Gastroesophageal sphincter (tissue), 3 donors: ENCODE measurements at regions not wholly inside any gene's neighbourhood (a gene's known extent, or its start where the extent isn't known, plus 50 kb on each side); places are given as distances from the start of the nearest gene placed in this dataset.

Source experiments
- EP300 ChIP-seq: sonication (generic); formaldehyde crosslinking; IDR thresholded peaks from one replicate; pipeline ENCODE4 v1.6.1; 2017; ENCODE audit warnings: antibody characterized with exemption, mild to moderate bottlenecking
- POLR2A ChIP-seq, 2 donors: fragments of 450-650 bp; IDR thresholded peaks; one replicate each; pipeline ENCODE4 v1.6.1; 2017; ENCODE audit warnings: antibody characterized with exemption in 2 of 2, mild to moderate bottlenecking in 2 of 2, moderate library complexity in 1 of 2
- TF ChIP-seq, protein P1 (sequence below), 4 experiments: fragments of 200-600 bp in 2 of 4; fragments of 450-650 bp in 2 of 4; sonication (generic) in 1 of 4; IDR thresholded peaks; one replicate each; pipeline ENCODE4 v1.5.1; 2017 to 2019; ENCODE audit warnings: antibody characterized with exemption in 4 of 4, mild to moderate bottlenecking in 2 of 4, moderate library complexity in 2 of 4

DNA sequence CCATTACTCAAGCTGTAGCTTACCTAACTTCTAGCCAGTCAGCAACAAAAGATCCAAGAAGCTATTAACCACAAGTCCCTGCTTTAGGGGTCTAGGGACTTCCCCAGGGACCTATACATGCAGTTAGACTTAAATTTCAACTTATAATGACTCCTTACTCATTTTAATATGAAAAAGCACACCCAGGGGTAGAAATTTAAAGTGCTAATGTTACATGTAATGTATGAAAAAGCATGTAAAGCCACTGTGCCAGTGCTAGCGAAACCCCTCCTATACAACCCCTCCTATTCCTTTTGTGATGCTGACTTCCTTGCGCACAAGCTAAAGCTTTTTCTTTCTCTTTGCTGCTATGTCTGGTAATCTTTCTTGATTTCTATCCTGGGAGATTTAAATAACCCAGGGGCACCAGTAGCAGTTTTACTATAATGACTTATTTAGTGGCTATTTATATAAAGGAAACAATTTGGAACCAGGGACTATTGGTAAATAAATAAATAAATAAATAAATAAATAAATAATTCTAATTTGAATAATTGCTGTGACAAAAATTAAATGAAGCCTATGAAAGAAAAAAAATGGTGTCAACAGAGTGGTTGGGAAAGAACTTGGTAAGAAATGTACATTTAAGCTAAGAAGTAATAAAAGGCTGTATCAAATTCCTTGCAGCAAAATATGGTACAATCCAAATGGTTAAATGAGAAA is 110.5 kb upstream of the MAGI2 start:
- TF ChIP-seq, protein P1, sequence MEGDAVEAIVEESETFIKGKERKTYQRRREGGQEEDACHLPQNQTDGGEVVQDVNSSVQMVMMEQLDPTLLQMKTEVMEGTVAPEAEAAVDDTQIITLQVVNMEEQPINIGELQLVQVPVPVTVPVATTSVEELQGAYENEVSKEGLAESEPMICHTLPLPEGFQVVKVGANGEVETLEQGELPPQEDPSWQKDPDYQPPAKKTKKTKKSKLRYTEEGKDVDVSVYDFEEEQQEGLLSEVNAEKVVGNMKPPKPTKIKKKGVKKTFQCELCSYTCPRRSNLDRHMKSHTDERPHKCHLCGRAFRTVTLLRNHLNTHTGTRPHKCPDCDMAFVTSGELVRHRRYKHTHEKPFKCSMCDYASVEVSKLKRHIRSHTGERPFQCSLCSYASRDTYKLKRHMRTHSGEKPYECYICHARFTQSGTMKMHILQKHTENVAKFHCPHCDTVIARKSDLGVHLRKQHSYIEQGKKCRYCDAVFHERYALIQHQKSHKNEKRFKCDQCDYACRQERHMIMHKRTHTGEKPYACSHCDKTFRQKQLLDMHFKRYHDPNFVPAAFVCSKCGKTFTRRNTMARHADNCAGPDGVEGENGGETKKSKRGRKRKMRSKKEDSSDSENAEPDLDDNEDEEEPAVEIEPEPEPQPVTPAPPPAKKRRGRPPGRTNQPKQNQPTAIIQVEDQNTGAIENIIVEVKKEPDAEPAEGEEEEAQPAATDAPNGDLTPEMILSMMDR (IDR thresholded peaks at IDR 0.05), result no peak
- TF ChIP-seq EP300 (no peak), POLR2A (IDR thresholded peaks at IDR 0.05) (no peak)
